CD4-positive, alpha-beta T cell treated with Interferon alpha-2 for 1 hour (primary cell): ENCODE measurements at regions not wholly inside any gene's neighbourhood (a gene's known extent, or its start where the extent isn't known, plus 50 kb on each side); places are given as distances from the start of the nearest gene placed in this dataset.

ENCODE experiments used
- DNase-seq, 2 donors: peaks; one replicate each; pipeline ENCODE4 v3.0.0-alpha.2; 2020 to 2022

- DNase-seq: no peak
Observed at GRCh38 chr18:73913505-73913904, 234.1 kb downstream of the FBXO15 start.

- no peak for DNase-seq
Observed at GRCh38 chr18:73908323-73908722, 239.3 kb downstream of the FBXO15 start.

- DNase-seq: no peak
Observed at GRCh38 chr18:73901566-73901965, 246.1 kb downstream of the FBXO15 start.

- DNase-seq: no peak
Observed at GRCh38 chr18:73901151-73901550, 246.5 kb downstream of the FBXO15 start.

GRCh38 chr18:73900106-73900835 is 247.4 kb downstream of the FBXO15 start:
- DNase-seq: no peak

GRCh38 chr18:73897517-73897916 is 250.1 kb downstream of the FBXO15 start:
- DNase-seq: no peak

GRCh38 chr18:73896685-73897084 is 250.9 kb downstream of the FBXO15 start:
- no peak for DNase-seq

- no peak for DNase-seq
Observed at GRCh38 chr18:73895701-73896100, 251.9 kb downstream of the FBXO15 start.

GRCh38 chr18:73893880-73894279 is 253.8 kb downstream of the FBXO15 start:
- DNase-seq: no peak

GRCh38 chr18:73891572-73892421 is 255.8 kb downstream of the FBXO15 start:
- no peak for DNase-seq

- DNase-seq: no peak
Observed at GRCh38 chr18:73888565-73888964, 259.1 kb downstream of the FBXO15 start.

- no peak for DNase-seq
Observed at GRCh38 chr18:73887801-73888200, 259.8 kb downstream of the FBXO15 start.

GRCh38 chr18:73884868-73885267 is 262.8 kb downstream of the FBXO15 start:
- DNase-seq: no peak

- no peak for DNase-seq
Observed at GRCh38 chr18:73881396-73881917, 266.2 kb downstream of the FBXO15 start.

- no peak for DNase-seq
Observed at GRCh38 chr18:73880387-73880786, 267.2 kb downstream of the FBXO15 start.

- DNase-seq: no peak
Observed at GRCh38 chr18:73879766-73880165, 267.9 kb downstream of the FBXO15 start.

- no peak for DNase-seq
Observed at GRCh38 chr18:73879328-73879727, 268.3 kb downstream of the FBXO15 start.

- DNase-seq: no peak
Observed at GRCh38 chr18:73869182-73869581, 278.5 kb downstream of the FBXO15 start.

GRCh38 chr18:73861771-73862170 is 285.9 kb downstream of the FBXO15 start:
- no peak for DNase-seq

- DNase-seq: no peak
Observed at GRCh38 chr18:73859837-73860397, 287.7 kb downstream of the FBXO15 start.

GRCh38 chr18:73852789-73853549 is 294.7 kb downstream of the FBXO15 start:
- DNase-seq: no peak

GRCh38 chr18:73850782-73851181 is 296.9 kb downstream of the FBXO15 start:
- DNase-seq: no peak

GRCh38 chr18:73848656-73849055 is 299.0 kb downstream of the FBXO15 start:
- DNase-seq: no peak
